ENCODE measurements at regions not wholly inside any gene's neighbourhood (a gene's known extent, or its start where the extent isn't known, plus 50 kb on each side); places are given as distances from the start of the nearest gene placed in this dataset.

- TF ChIP-seq CTCF (conservative IDR thresholded peaks at IDR 0.05) = no peak
- no peak for TF ChIP-seq ZFX (IDR thresholded peaks at IDR 0.05)
Measured at GRCh38 chr2:22878121-22878520, 506.9 kb upstream of the KLHL29 start.

All from C4-2B (cell line).